A549 (cell line): ENCODE measurements at regions not wholly inside any gene's neighbourhood (a gene's known extent, or its start where the extent isn't known, plus 50 kb on each side); places are given as distances from the start of the nearest gene placed in this dataset.

Experiments used
- CTCF ChIP-seq: fragments of >200 bp; sonication (Bioruptor Twin); formaldehyde crosslinking; IDR thresholded peaks from 3 replicates; pipeline ENCODE4 v1.5.1; 2016
- FOSL2 ChIP-seq, 2 experiments: fragments of 450-650 bp in 1 of 2; fragments of >200 bp in 1 of 2; sonication (Bioruptor Twin) in 1 of 2; formaldehyde crosslinking; IDR thresholded peaks; 2 replicates each; pipeline versions ENCODE4 v1.5.0 to v1.6.1; 2016 to 2020; ENCODE audit warnings: mild to moderate bottlenecking in 1 of 2, moderate library complexity in 1 of 2
- JUNB ChIP-seq: fragments of >200 bp; sonication (Bioruptor Twin); formaldehyde crosslinking; IDR thresholded peaks from 2 replicates; pipeline ENCODE4 v1.6.1; 2016
- REST ChIP-seq: fragments of 200-600 bp; sonication (generic); IDR thresholded peaks from 2 replicates; pipeline ENCODE4 v1.6.1; 2016; ENCODE audit warnings: antibody characterized with exemption, mild to moderate bottlenecking, moderate library complexity

- TF ChIP-seq FOSL2 (IDR thresholded peaks at IDR 0.05), result no peak
- no peak for TF ChIP-seq FOSL2 (CRISPR knock-in tag; IDR thresholded peaks at IDR 0.05)
- no peak for TF ChIP-seq CTCF
- no peak for TF ChIP-seq REST
- no peak for TF ChIP-seq JUNB
These were observed 126.4 kb upstream of the ZBED5 start for GRCh38 chr11:10984250-10984649.
